Hepatocyte (in vitro differentiated cells): ENCODE measurements at regions not wholly inside any gene's neighbourhood (a gene's known extent, or its start where the extent isn't known, plus 50 kb on each side); places are given as distances from the start of the nearest gene placed in this dataset. TPM values are rescaled to one million over a fixed set of nuclear protein-coding genes. Genes with fewer than 3 reads are reported as not detected.
"Not testable (repeated sequence)": the region's sequence is repeated elsewhere in the genome, so short reads cannot be mapped to it uniquely, and the experiment has no call there.

Experiments
- DNase-seq: peaks from one replicate; pipeline ENCODE4 v3.0.0-alpha.2; 2016; ENCODE audit warnings: low spot score
- H2AFZ ChIP-seq: fragments of 200-600 bp; sonication (generic); 2 replicates; pipeline ENCODE4 v1.6.0; 2016; ENCODE audit warnings: antibody characterized with exemption, mild to moderate bottlenecking
- H3K27ac ChIP-seq: fragments of 200-600 bp; sonication (generic); 2 replicates; pipeline ENCODE4 v1.5.1; 2016; ENCODE audit warnings: mild to moderate bottlenecking
- H3K27me3 ChIP-seq: fragments of 200-600 bp; sonication (generic); 2 replicates; pipeline ENCODE4 v1.6.1; 2016
- H3K36me3 ChIP-seq: fragments of 200-600 bp; sonication (generic); replicated peaks from 2 replicates; pipeline ENCODE4 v1.5.1; 2016; ENCODE audit warnings: low read depth; ENCODE audit not compliant: insufficient read depth
- H3K4me1 ChIP-seq: fragments of 200-600 bp; sonication (generic); 2 replicates; pipeline ENCODE4 v1.5.1; 2016; ENCODE audit warnings: mild to moderate bottlenecking, moderate library complexity; ENCODE audit not compliant: insufficient read depth
- H3K4me2 ChIP-seq: fragments of 200-600 bp; sonication (generic); 2 replicates; pipeline ENCODE4 v1.6.0; 2016
- H3K4me3 ChIP-seq: fragments of 200-600 bp; sonication (generic); 2 replicates; pipeline ENCODE4 v1.5.1; 2016; ENCODE audit warnings: mild to moderate bottlenecking
- H3K79me2 ChIP-seq: fragments of 200-600 bp; sonication (generic); 2 replicates; pipeline ENCODE4 v1.6.0; 2017; ENCODE audit warnings: mild to moderate bottlenecking
- H3K9me2 ChIP-seq: fragments of 200-600 bp; sonication (generic); replicated peaks from 2 replicates; pipeline ENCODE4 v1.6.0; 2017; ENCODE audit warnings: mild to moderate bottlenecking; ENCODE audit not compliant: insufficient read depth
- H3K9me3 ChIP-seq: fragments of 200-600 bp; sonication (generic); 2 replicates; pipeline ENCODE4 v1.5.1; 2016; ENCODE audit warnings: low read depth, mild to moderate bottlenecking
- H4K20me1 ChIP-seq: fragments of 200-600 bp; sonication (generic); 2 replicates; pipeline ENCODE4 v1.6.0; 2016; ENCODE audit warnings: mild to moderate bottlenecking; ENCODE audit not compliant: insufficient read depth, poor library complexity, severe bottlenecking
- EZH2 ChIP-seq: fragments of 200-600 bp; sonication (generic); IDR thresholded peaks from 2 replicates; pipeline ENCODE4 v1.6.1; 2016; ENCODE audit warnings: antibody characterized with exemption, mild to moderate bottlenecking, borderline replicate concordance
- EZH2phosphoT487 ChIP-seq: fragments of 200-600 bp; sonication (generic); IDR thresholded peaks from one replicate; pipeline ENCODE4 v1.6.1; 2018; ENCODE audit warnings: antibody characterized with exemption, mild to moderate bottlenecking, low read depth, moderate library complexity; ENCODE audit not compliant: unreplicated experiment, severe bottlenecking
- WGBS: methylation state at CpG from one replicate; pipeline ENCODE4 v1.1.6; 2016; ENCODE audit warnings: low lambda C conversion rate; ENCODE audit errors: missing lambda C conversion rate; 5-methylcytosine and 5-hydroxymethylcytosine counted together
- small RNA-seq: library from RNA; depleted of rRNA; stranded (forward); fragments of <200 nt; gene quantifications from one replicate; pipeline ENCODE3, GENCODE V24; 2014
- TF ChIP-seq, protein P1 (sequence below): fragments of 200-600 bp; sonication (generic); IDR thresholded peaks from 2 replicates; pipeline ENCODE4 v1.5.1; 2016; ENCODE audit warnings: antibody characterized with exemption, mild to moderate bottlenecking; ENCODE audit not compliant: poor library complexity

DNA sequence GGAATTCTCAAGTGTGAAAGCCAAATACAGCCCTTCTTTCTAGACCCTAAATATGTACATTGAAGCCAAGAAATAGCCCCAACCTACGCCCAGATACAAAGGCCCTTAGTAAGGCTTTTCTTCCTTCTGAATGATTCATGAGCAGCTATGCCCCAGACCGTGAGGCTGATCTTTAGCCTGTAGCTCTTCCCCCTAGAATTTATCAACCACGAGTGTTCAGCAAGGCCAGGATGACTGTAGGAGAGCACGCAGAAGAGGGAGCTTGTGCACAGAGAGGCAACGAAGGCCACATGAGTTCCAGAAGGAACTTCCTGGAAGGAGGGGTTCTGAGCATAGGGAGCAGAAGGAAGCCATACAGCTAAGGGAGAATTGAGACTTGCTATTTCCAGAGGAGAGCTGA is 53.0 kb upstream of the HABP2 start:
- TF ChIP-seq EZH2phosphoT487: no peak
- TF ChIP-seq, protein P1, sequence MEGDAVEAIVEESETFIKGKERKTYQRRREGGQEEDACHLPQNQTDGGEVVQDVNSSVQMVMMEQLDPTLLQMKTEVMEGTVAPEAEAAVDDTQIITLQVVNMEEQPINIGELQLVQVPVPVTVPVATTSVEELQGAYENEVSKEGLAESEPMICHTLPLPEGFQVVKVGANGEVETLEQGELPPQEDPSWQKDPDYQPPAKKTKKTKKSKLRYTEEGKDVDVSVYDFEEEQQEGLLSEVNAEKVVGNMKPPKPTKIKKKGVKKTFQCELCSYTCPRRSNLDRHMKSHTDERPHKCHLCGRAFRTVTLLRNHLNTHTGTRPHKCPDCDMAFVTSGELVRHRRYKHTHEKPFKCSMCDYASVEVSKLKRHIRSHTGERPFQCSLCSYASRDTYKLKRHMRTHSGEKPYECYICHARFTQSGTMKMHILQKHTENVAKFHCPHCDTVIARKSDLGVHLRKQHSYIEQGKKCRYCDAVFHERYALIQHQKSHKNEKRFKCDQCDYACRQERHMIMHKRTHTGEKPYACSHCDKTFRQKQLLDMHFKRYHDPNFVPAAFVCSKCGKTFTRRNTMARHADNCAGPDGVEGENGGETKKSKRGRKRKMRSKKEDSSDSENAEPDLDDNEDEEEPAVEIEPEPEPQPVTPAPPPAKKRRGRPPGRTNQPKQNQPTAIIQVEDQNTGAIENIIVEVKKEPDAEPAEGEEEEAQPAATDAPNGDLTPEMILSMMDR: no peak
- no peak for TF ChIP-seq EZH2
- Histone ChIP-seq H4K20me1 (no peaks in the 10 kb centered on the region), H3K4me2 (no peak overlapping the region), H2AFZ (no peak overlapping the region), H3K9me2 (no peaks in the 10 kb centered on the region), H3K4me1 (peaks cover 4% of the 10 kb centered on the region), H3K27me3 (no peaks in the 10 kb centered on the region), H3K36me3 (no peaks in the 10 kb centered on the region), H3K9me3 (no peaks in the 10 kb centered on the region), H3K27ac (no peak overlapping the region), H3K79me2 (no peaks in the 10 kb centered on the region), H3K4me3 (no peak overlapping the region)
- no peak for DNase-seq
- 90% methylated on average over 5 of the region's 5 CpGs for whole genome bisulfite sequencing

- H3K4me2 ChIP-seq, H3K27ac ChIP-seq, H4K20me1 ChIP-seq, H3K4me3 ChIP-seq, H3K36me3 ChIP-seq, H2AFZ ChIP-seq, H3K27me3 ChIP-seq, H3K9me2 ChIP-seq, DNase-seq, H3K9me3 ChIP-seq, H3K4me1 ChIP-seq, H3K79me2 ChIP-seq: not testable (repeated sequence)
- 86% methylated on average over 6 of the region's 6 CpGs for WGBS
Measured at GRCh38 chr10:113501031-113501430, 51.8 kb upstream of the HABP2 start.

Small RNA genes in the stretch of these regions (small RNA-seq; reads per million reads assigned to genes)
- gene RNU7-165P: not detected
